ENCODE measurements at regions not wholly inside any gene's neighbourhood (a gene's known extent, or its start where the extent isn't known, plus 50 kb on each side); places are given as distances from the start of the nearest gene placed in this dataset.

DNA sequence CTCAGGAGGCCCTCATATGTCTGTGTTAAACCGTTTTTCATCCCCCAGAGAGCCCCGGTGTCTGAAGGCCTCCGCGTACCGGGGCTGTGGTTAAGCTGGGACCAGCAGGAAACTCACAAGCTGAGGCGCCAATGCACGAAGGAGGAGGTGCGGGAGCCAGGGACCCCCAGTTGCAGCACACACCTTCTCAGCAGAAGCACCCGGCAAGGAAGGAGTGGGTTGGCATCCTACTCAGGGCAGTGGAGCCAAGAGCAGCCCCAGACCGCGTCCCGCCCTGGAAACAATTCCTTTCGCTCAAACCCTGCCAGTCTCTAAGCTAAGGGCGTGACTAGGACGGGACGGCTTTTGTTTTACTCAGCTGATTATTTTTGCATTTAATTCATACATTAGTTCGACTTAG lies 726.9 kb downstream of the BRD1 start:
- Histone ChIP-seq H3K36me3 (replicated peaks; ENCODE audit: insufficient read depth, low read length) (no peaks in the 10 kb centered on the region), H2AFZ (ENCODE audit: low read length) (no peak overlapping the region)
- TF ChIP-seq EZH2 (optimal IDR thresholded peaks at IDR 0.05; ENCODE audit: low read depth, low read length) (no peak), EZH2phosphoT487 (IDR thresholded peaks at IDR 0.05; ENCODE audit: low read length) (no peak)
- TF ChIP-seq, protein P1, sequence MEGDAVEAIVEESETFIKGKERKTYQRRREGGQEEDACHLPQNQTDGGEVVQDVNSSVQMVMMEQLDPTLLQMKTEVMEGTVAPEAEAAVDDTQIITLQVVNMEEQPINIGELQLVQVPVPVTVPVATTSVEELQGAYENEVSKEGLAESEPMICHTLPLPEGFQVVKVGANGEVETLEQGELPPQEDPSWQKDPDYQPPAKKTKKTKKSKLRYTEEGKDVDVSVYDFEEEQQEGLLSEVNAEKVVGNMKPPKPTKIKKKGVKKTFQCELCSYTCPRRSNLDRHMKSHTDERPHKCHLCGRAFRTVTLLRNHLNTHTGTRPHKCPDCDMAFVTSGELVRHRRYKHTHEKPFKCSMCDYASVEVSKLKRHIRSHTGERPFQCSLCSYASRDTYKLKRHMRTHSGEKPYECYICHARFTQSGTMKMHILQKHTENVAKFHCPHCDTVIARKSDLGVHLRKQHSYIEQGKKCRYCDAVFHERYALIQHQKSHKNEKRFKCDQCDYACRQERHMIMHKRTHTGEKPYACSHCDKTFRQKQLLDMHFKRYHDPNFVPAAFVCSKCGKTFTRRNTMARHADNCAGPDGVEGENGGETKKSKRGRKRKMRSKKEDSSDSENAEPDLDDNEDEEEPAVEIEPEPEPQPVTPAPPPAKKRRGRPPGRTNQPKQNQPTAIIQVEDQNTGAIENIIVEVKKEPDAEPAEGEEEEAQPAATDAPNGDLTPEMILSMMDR (IDR thresholded peaks at IDR 0.05; ENCODE audit: low read length) = no peak

DNA sequence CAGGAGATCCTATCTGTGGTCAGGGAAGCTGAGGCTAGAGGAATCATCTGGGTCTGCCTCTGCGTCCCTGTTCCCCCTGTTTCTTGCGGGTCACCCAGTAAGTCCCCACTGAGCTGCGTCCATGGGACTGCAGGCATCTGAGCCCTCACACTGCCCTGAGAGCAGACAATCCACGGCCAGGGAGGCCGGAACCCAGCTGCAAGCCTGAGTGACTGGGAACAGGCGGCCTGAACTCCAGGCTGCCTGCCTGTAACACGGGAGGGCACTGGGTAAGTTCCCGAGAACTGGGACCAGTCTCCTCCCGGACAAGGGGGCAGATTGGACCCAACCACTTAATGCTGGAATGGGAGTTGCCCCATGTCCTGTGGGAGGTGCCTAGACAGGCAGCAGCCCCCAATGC lies 727.4 kb downstream of the BRD1 start:
- H3K27me3 ChIP-seq (replicated peaks; ENCODE audit: insufficient read depth, low read length) = peaks cover 92% of the 10 kb centered on the region
- H3K27ac ChIP-seq (ENCODE audit: low read length) = no peak overlapping the region
- H3K9ac ChIP-seq (ENCODE audit: low read length) = no peak overlapping the region
- H4K20me1 ChIP-seq (ENCODE audit: insufficient read depth, low read length) = no peaks in the 10 kb centered on the region
- H3K36me3 ChIP-seq (replicated peaks; ENCODE audit: insufficient read depth, low read length) = no peaks in the 10 kb centered on the region
- H3K79me2 ChIP-seq (ENCODE audit: low read length) = no peaks in the 10 kb centered on the region
- no peaks in the 10 kb centered on the region for H3K4me1 ChIP-seq (ENCODE audit: low read length)
- TF ChIP-seq EZH2 (optimal IDR thresholded peaks at IDR 0.05; ENCODE audit: low read depth, low read length) (no peak), EZH2phosphoT487 (IDR thresholded peaks at IDR 0.05; ENCODE audit: low read length) (no peak)
- TF ChIP-seq, protein P1 (IDR thresholded peaks at IDR 0.05; ENCODE audit: low read length) = no peak
- H3K9me3 ChIP-seq (replicated peaks; ENCODE audit: insufficient read depth, low read length) = no peaks in the 10 kb centered on the region
- no peaks in the 10 kb centered on the region for H3F3A ChIP-seq (ENCODE audit: insufficient read depth, low read length)
- H3K9me2 ChIP-seq (replicated peaks; ENCODE audit: insufficient read depth, low read length) = no peaks in the 10 kb centered on the region
- no peak overlapping the region for H2AFZ ChIP-seq (ENCODE audit: low read length)
- H3K4me2 ChIP-seq (ENCODE audit: low read depth, low read length) = no peak overlapping the region
- no peak overlapping the region for H3K4me3 ChIP-seq (ENCODE audit: low read length)
- DNase-seq = no peak

More for the DNA sequence above, 726.9 kb downstream of the BRD1 start:
- Histone ChIP-seq H3K9ac (ENCODE audit: low read length) (no peak overlapping the region), H3K27ac (ENCODE audit: low read length) (no peak overlapping the region), H3K27me3 (replicated peaks; ENCODE audit: insufficient read depth, low read length) (peaks cover 93% of the 10 kb centered on the region), H3K9me2 (replicated peaks; ENCODE audit: insufficient read depth, low read length) (no peaks in the 10 kb centered on the region), H3F3A (ENCODE audit: insufficient read depth, low read length) (no peaks in the 10 kb centered on the region), H3K4me1 (ENCODE audit: low read length) (no peaks in the 10 kb centered on the region), H3K9me3 (replicated peaks; ENCODE audit: insufficient read depth, low read length) (no peaks in the 10 kb centered on the region), H3K4me2 (ENCODE audit: low read depth, low read length) (no peak overlapping the region), H4K20me1 (ENCODE audit: insufficient read depth, low read length) (no peaks in the 10 kb centered on the region), H3K4me3 (ENCODE audit: low read length) (no peak overlapping the region), H3K79me2 (ENCODE audit: low read length) (no peaks in the 10 kb centered on the region)
- DNase-seq = no peak

DNA sequence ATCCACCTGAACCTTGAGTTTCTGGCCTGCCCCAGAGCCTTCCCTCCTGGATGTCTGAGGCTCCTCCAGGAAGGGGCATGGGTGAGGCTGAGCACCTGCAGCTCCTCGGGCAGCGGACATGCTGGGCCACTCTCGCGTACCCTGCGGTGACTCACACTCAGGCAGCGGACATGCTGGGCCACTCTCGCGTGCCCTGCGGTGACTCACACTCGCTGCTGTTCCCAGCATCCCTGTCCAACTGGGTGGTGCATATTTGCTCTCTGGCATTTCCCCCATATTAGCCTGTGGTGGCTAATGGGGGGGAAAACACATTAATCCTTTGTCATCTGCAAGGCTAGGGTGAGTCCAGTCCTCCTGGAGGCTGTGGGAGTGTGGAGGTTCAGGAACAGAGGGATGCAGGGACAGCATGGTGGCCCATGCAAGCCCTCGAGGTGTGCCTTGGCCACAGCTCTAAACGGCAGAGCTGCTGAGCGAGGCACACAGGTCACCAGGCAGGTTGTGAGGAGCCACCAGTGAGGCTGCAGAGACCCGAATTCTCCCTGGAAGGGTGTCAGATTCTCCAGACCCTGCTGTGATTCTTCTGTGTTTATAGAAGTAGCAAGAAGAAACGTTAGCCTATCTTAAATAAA lies 728.1 kb downstream of the BRD1 start:
- H4K20me1 ChIP-seq (ENCODE audit: insufficient read depth, low read length) = no peaks in the 10 kb centered on the region
- H3K9ac ChIP-seq (ENCODE audit: low read length) = no peak overlapping the region
- H3K4me1 ChIP-seq (ENCODE audit: low read length) = no peaks in the 10 kb centered on the region
- no peaks in the 10 kb centered on the region for H3K36me3 ChIP-seq (replicated peaks; ENCODE audit: insufficient read depth, low read length)
- H3K27me3 ChIP-seq (replicated peaks; ENCODE audit: insufficient read depth, low read length) = peaks cover 92% of the 10 kb centered on the region
- TF ChIP-seq, protein P1 (IDR thresholded peaks at IDR 0.05; ENCODE audit: low read length) = no peak
- TF ChIP-seq EZH2 (optimal IDR thresholded peaks at IDR 0.05; ENCODE audit: low read depth, low read length) (no peak), EZH2phosphoT487 (IDR thresholded peaks at IDR 0.05; ENCODE audit: low read length) (no peak)
- H3K4me2 ChIP-seq (ENCODE audit: low read depth, low read length) = no peak overlapping the region
- no peaks in the 10 kb centered on the region for H3K9me3 ChIP-seq (replicated peaks; ENCODE audit: insufficient read depth, low read length)
- H3K4me3 ChIP-seq (ENCODE audit: low read length) = no peak overlapping the region
- no peak for DNase-seq
- H3F3A ChIP-seq (ENCODE audit: insufficient read depth, low read length) = no peaks in the 10 kb centered on the region
- H3K9me2 ChIP-seq (replicated peaks; ENCODE audit: insufficient read depth, low read length) = no peaks in the 10 kb centered on the region
- H3K79me2 ChIP-seq (ENCODE audit: low read length) = no peaks in the 10 kb centered on the region
- H2AFZ ChIP-seq (ENCODE audit: low read length) = no peak overlapping the region
- no peak overlapping the region for H3K27ac ChIP-seq (ENCODE audit: low read length)

All from MM.1S (cell line).